ENCODE measurements at regions not wholly inside any gene's neighbourhood (a gene's known extent, or its start where the extent isn't known, plus 50 kb on each side); places are given as distances from the start of the nearest gene placed in this dataset.
A peak's percentile ranks its signal among the peaks of the same experiment; 100 is the strongest.
"Not testable (repeated sequence)": the region's sequence is repeated elsewhere in the genome, so short reads cannot be mapped to it uniquely, and the experiment has no call there.

DNA sequence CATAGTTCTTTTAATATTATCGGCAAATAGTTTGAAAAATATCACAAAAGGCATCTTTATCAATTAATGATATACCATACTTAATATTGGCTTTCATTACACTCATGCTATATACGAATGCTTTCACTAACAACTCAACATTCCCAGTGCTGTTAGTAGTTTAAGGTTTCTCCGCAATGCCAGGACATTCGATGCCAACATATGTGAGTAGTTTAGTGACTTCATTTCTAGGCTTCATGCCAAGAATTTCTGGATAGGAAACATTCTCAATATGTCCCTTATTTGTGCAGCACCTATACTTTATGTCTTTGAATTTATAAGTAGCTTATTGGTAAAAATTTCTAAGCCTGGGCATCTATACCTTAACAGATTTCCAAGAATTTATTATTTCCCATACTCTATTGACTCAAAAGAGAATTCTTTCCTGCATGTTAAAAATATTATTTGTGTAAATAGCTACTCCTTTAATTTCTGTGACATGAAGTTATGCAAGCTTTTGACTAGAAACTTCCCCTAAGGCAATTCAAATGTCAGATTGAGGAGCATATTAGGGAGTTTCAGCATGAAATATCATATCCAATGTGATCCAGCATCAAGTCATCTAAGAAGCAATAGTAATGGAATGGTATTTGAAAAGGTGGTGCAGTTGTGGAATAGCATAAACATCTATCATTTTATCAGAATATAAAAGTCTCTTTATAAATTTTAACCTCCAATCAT is 236.0 kb upstream of the STXBP5 start:
- ATAC-seq (no peak), DNase-seq (no peak)
- intact Hi-C loops (cut with DNase I), result no loop called here

- DNase-seq (no peak), ATAC-seq (no peak)
- intact Hi-C loops (cut with DNase I), result no loop called here
Observed at GRCh38 chr6:146972546-146972945, 231.7 kb upstream of the STXBP5 start.

DNA sequence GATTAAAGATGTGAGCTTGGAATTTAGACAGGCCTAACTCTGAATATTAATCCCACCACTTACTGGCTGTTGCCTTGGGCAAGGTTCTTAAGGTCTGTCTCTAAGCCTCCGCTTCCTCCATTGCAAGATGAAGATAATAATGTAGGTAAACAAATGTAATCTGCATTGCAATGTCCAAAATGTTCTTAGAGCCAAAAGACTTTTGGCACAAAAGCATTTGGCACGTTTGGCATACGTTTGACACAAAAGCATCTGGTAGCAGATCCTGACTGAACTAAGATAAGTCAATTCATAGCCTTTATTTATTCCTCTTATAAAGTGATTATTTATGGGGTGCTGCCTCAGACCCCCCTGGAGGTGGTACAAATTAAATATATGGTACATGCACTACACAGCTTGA is 229.9 kb upstream of the STXBP5 start:
- no peak for ATAC-seq
- intact Hi-C loops (cut with DNase I), result no loop called here
- DNase-seq, result no peak

- ATAC-seq, result no peak
- no peak for DNase-seq
- intact Hi-C loops (cut with DNase I), result no loop called here
Observed at GRCh38 chr6:146975093-146975492, 229.1 kb upstream of the STXBP5 start.

GRCh38 chr6:146980900-146981329 is 223.3 kb upstream of the STXBP5 start:
- intact Hi-C loops (cut with DNase I), result no loop called here
- no peak for DNase-seq
- ATAC-seq, result no peak

DNA sequence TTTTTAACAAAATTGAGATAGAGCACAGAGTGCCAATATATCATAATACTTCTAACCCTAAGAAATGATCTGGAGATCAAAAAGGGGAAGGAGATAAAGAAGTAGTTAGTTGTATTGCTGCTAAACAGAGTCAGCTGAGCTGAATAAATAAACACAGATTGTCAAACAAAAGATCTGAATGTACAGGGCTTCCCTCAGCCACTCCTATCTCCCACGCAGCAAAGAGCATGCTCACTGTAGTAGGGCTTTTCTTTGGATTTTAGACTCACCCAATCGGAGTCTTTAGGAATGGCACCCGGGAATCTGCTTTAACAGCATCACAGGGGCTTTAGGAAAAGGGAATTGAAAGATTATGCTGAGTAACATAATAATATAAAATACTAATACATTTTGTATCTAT is 222.2 kb upstream of the STXBP5 start:
- intact Hi-C loops (cut with DNase I), result no loop called here
- no peak for DNase-seq
- ATAC-seq, result no peak

GRCh38 chr6:146984251-146984924 is 219.8 kb upstream of the STXBP5 start:
- ATAC-seq (no peak), DNase-seq (no peak)
- intact Hi-C loops (cut with DNase I), result no loop called here

- no peak for DNase-seq
- no peak for ATAC-seq
- intact Hi-C loops (cut with DNase I), result no loop called here
Observed at GRCh38 chr6:146985111-146985510, 219.1 kb upstream of the STXBP5 start.

GRCh38 chr6:146985966-146986365 is 218.3 kb upstream of the STXBP5 start:
- ATAC-seq, result no peak
- intact Hi-C loops (cut with DNase I), result no loop called here
- no peak for DNase-seq

DNA sequence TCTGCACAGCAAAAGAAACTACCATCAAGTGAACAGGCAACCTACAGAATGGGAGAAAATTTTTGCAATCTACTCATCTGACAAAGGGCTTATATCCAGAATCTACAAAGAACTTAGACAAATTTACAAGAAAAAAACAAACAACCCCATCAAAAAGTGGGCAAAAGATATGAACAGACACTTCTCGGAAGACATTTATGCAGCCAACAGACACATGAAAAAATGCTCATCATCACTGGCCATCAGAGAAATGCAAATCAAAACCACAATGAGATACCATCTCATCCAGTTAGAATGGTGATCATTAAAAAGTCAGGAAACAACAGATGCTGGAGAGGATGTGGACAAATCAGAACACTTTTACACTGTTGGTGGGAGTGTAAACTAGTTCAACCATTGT is 216.3 kb upstream of the STXBP5 start:
- DNase-seq; intact Hi-C loops (cut with DNase I); ATAC-seq: not testable (repeated sequence)

GRCh38 chr6:146989860-146990259 is 214.4 kb upstream of the STXBP5 start:
- DNase-seq (no peak), ATAC-seq (no peak)
- intact Hi-C loops (cut with DNase I), result no loop called here

- intact Hi-C loops (cut with DNase I), result no loop called here
- ATAC-seq (no peak), DNase-seq (no peak)
Observed at GRCh38 chr6:146990284-146990683, 213.9 kb upstream of the STXBP5 start.

- no peak for ATAC-seq
- intact Hi-C loops (cut with DNase I), result no loop called here
- no peak for DNase-seq
Observed at GRCh38 chr6:146990821-146991798, 213.1 kb upstream of the STXBP5 start.

DNA sequence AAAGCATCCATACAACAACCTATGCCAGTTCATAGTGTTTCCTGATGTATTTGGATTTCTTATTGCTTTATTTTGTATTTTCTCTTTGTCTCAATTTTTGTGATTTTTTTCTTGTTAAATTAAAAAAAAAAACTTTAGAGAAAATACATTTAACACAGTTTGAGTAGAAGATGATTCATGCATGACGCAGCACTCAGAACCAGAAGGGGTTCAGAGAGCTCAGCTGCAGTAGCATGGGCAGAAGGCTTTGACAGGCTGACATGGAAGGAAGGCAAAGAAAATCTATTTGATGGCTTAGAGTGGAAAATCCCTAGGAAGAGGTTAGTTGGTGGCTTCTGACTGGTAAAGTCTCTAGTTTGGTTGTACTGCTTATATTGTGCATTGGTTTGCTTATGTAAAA is 207.2 kb upstream of the STXBP5 start:
- intact Hi-C loops (cut with DNase I), result no loop called here
- DNase-seq, result no peak

GRCh38 chr6:146999766-147000165 is 204.5 kb upstream of the STXBP5 start:
- intact Hi-C loops (cut with DNase I), result no loop called here
- DNase-seq, result no peak
- no peak for ATAC-seq

More for the DNA sequence above, 207.2 kb upstream of the STXBP5 start:
- ATAC-seq, result no peak

- DNase-seq (no peak), ATAC-seq (peak in 1 of 2 donors; percentile 68)
- intact Hi-C loops (cut with DNase I), result no loop called here
Observed at GRCh38 chr6:147000545-147001488, 203.4 kb upstream of the STXBP5 start.

DNA sequence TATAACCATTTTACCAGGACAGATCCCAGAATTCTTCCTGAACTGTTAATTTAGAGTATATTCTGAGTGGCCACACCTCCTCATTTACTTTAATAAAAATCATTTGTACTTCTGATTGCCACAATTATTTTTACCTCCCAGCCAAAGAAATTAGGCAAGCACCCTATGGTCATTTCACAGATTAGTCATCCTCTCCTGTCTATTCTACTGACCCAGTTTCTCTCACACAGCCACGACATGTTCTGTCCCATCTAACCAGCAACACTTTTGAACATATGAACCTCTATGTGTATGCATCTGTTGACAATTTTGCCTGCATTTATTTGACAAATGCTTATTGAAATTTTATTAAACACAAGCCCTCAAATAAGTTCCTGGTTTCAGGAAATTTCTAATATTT is 202.6 kb upstream of the STXBP5 start:
- peak in 1 of 2 donors; percentile 61 for ATAC-seq
- DNase-seq, result no peak
- intact Hi-C loops (cut with DNase I), result no loop called here

- DNase-seq, result no peak
- intact Hi-C loops (cut with DNase I), result no loop called here
- ATAC-seq, result no peak
Observed at GRCh38 chr6:147003186-147003585, 201.0 kb upstream of the STXBP5 start.

DNA sequence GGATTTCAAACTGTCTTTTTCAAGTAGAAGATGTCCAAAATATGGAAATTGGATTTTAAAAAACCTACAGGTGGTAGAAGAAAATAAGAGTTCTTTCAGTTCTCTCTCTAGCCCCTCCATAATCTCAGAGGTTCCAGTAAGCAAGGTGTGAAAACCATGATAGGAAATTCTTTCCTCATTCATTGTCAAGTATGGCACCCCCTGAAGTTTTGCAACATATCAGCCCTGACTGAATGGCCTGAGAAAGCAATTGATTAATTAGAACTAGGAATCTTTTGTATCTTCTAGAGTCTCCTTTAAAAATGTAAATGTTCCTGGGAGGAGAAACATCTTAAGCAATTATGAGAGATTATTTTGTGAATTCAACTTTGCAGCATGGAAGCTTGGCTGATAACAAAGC is 198.7 kb upstream of the STXBP5 start:
- ATAC-seq, result no peak

More for the DNA sequence above, 198.7 kb upstream of the STXBP5 start:
- DNase-seq, result no peak
- intact Hi-C loops (cut with DNase I), result no loop called here
